Endothelial cell of hepatic sinusoid (primary cell): ENCODE measurements at regions not wholly inside any gene's neighbourhood (a gene's known extent, or its start where the extent isn't known, plus 50 kb on each side); places are given as distances from the start of the nearest gene placed in this dataset.
"Not testable (repeated sequence)": the region's sequence is repeated elsewhere in the genome, so short reads cannot be mapped to it uniquely, and the experiment has no call there.

Experiments
- in situ Hi-C: cut with HindIII; loops from 2 replicates; pipeline ENCODE4 v1.10.0; 2017; ENCODE audit warnings: low sequenced_read_pairs

DNA sequence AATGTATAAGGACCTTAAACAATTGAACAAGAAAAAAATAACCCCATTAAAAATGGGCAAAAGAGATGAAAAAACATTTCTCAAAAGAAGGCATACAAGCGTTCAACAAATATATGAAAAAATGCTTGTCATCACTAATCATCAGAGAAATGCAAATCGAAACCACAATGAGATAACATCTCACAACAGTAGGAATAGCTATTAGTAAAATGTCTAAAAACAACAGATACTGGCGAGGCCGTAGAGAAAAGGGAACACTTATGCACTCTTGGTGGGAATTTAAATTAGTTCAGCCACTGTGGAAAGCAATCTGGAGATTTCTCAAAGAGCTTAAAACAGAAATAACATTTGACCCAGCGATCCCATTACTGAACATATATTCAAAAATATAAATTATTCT lies 769.8 kb upstream of the MGAT4C start:
- in situ Hi-C loops, result no loop called here

DNA sequence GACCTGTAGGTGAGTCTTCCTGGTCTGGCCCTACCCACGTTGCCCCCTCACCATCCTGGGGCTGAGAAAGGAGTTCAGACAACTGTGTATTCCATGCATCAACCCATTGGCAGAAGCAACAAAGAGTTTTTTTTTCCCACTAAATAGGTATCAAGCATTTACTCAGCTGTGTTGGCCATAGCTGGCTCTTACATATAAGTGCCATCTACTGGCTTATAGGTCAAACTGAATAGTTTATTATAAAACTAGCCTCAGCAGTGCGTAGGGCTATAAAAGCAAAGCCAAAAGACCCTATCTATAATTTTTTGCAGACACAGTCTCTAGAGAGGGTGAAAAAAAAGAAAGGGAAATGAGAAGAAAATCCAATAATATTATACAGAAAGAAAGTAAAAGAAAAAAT lies 765.2 kb upstream of the MGAT4C start:
- in situ Hi-C loops, result no loop called here

DNA sequence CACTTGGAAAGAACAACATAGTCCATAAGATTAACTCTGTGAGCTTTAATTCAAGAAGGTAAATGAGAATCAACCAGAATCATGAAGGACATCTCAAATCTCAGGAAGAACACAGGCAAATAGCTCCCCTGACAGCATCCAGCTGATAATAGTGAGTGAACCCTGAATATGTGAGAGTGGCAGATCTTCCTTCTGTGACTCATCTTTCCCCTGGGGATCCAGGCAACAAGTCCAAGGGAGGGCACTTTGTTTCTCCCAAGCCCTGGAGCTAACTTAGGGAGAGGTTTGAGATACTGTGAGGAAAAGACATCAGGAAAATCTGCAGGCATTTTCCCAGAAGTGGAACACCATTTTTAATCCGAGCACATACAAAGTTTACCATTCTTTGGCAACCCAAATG lies 763.9 kb upstream of the MGAT4C start:
- in situ Hi-C loops, result no loop called here

DNA sequence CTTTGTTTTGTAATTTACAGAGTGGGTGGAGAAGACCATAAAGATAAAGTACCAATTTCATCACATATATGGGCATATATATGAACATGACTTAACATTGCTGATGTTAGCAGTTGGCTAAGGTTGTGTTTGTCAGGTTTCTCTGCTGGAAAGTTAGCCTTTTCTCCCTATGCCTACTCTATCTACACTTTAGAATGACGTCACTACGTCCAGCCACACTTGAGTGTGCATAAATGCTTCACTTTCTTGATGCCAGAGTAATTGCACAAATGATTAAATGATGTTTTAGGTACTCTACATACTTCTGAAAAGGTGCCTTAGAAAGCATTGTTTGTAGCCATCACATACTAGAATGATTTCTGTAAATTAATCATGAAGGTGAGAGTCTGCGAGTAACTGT lies 759.2 kb upstream of the MGAT4C start:
- in situ Hi-C loops, result no loop called here

DNA sequence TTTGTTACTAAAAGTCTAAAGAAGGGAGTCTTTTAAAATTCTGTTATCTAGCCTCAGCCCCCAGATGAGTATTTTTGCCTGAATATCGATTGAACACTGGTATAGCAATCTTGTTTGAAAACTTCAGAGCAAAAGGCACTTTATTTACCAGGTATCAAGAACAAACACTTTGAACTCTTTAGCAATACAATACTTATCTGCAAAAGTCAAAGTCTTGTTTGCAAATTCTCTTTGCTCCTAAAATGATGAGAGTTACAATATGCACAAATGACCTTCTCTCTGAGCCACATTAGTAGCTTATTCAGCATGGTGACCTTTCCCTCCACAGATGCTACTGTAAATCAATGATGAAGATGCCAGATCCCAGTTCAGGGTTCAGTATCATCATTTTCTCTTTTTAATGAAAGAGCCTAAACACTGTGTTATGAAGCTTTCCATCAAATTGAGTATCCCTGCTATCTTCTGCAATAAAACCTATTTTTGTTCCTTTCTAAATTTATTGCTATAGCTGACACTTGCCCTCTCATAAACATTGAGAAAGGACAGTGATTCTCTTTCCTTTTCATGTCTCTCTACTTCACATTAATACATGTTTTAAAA lies 752.7 kb upstream of the MGAT4C start:
- in situ Hi-C loops, result no loop called here

DNA sequence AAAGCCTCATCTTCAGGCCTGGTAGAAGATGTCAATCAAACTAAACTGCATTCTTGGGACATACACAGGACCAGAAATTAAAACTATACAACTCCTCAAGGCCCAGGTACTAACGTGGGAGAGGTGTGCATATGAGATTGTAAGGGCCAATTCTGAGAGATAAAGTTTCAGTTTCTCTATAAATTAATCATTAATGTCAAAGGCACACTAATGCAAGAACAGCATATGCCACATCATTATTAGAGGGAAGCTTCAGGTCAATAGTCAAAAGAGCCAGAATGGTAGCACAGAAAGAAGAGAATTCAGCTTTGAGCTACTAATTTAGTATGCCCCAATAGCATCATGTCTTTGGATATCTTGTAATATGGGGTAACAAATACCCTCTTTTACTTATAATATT lies 744.9 kb upstream of the MGAT4C start:
- in situ Hi-C loops, result no loop called here

DNA sequence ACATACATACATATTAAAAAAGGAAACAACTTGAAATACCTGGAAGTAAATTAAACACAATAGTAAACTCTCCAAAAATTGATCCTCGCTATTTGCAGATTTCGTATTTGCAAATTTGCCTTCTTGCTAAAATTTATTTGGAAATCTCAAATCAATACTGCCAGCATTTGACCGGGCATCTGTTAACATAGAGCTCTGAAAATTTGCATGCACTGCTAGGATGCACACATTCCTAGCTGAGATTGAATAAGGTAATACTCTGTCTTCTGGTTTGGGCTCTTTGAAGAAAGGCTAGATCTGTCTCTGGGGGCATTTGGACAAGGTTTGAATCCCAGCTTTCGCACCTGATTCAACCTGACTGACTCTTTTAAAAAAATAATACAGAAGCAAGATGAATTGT lies 729.1 kb upstream of the MGAT4C start:
- in situ Hi-C loops, result no loop called here

DNA sequence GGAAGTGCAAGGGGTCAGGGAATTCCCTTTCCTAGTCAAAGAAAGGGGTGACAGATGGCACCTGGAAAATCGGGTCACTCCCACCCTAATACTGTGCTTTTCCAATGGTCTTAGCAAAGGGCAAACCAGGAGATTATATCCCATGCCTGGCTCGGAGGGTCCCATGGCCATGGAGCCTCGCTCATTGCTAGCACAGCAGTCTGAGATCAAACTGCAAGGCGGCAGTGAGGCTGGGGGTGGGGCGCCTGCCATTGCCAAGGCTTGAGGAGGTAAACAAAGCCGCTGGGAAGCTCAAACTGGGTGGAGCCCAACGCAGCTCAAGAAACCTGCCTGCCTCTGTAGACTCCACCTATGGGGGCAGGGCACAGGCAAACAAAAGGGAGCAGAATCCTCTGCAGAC lies 714.4 kb upstream of the MGAT4C start:
- in situ Hi-C loops, result not testable (repeated sequence)

DNA sequence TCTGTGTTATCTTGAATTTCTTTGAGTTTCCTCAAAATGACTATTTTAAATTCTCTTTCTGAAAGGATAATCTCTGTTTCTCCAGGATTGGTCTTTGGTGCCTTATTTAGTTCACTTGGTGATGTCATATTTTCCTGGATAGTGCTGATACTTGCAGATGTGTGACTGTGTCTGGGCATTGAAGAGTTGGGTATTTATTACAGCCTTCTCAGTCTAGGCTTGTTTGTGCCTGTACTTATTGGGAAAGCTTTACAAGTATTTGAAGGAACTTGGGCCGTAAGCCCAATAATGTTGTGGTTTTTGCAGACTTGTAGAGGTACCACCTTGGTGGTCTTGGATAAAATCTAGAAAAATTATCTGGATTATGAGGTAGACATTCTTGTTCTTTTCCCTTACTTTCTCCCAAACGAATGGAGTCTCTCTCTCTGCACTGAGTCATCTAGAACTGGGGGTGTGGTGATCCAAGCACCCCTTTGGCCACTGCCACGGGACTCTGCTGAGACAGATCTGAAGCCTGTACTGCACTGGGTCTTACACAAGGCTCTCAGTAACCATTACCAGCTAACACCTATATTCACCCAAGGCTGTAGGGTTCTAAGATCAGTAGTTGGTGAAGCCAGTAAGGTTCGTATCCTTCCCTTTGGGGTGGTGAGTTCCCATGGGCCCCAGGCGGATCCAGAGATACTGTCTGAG lies 703.7 kb upstream of the MGAT4C start:
- in situ Hi-C loops, result no loop called here

DNA sequence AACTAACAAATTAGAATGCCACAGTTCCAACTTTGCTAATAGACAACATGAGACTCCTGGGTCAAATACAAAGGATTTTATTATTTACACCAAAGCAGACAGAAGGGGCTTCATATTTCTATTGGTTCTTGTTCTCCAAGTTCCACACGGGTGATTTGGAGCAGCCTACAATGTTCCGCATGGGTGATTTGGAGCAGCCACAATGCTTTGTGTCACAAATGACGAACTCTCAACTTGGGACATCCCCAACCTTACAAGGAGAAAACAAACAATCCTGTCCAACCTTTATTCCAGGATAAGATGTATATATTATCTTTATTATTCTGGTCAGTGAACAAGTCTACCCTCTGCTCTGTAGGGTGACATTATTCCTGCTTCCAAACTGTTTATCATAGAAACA lies 694.3 kb upstream of the MGAT4C start:
- in situ Hi-C loops, result no loop called here

DNA sequence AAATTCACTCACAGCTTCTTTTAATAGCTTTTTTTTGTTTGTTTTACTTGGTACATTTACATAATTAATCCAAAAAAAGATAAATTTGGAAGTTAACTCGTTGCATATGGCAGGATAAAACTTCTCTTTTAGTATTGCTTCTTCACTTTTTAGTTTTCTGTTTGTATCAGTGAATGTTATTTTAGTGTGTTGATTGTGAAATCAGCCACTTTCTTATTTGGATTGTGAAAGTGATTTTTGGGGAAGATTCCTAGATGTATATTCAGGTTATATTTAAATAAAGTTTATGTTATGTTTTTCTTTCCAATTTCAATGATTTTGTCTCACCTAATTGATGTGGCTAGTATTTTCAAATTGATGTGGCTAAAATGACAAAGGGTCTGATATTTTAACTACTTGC lies 693.9 kb upstream of the MGAT4C start:
- in situ Hi-C loops, result no loop called here

DNA sequence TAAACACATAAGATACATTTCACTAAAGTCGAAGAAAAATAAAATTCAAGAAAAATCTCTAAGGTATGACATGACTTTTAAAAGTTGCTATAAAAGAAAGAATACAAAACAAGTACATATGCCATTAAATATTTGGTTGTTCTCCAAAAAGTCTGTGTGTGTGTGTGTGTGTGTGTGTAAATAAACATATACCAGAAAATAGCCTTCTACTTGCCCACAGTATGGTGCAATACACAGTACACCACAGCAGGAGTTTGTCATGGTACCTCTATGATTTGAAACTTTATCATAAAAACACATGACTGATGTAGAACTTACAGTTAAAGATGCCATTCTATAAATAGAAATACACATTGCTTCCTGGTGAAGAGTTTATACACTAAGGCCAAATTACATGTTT lies 692.7 kb upstream of the MGAT4C start:
- in situ Hi-C loops, result no loop called here

DNA sequence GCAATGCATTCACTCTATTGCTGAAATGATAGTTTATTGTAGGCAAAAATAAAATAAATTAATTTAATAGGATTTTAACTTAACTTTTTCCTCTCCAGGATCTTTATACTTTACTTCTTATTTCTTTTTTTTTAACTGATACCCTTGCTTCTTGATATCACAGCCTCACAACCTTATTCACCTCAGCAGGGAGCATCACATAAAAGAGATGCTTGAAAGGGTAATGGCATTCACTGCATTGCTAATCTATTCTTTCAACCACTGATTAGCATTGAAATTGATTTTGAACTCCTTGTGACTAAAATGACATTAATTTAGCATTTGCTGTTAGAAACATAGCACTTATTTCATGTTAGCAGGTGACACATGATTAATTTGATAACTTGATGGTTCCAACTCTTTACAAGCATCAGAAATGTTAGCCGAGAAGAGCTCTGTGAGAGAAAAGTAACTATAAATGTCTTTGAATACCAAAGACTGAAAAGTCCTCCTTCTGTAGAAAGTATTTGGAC lies 689.5 kb upstream of the MGAT4C start:
- in situ Hi-C loops, result no loop called here

DNA sequence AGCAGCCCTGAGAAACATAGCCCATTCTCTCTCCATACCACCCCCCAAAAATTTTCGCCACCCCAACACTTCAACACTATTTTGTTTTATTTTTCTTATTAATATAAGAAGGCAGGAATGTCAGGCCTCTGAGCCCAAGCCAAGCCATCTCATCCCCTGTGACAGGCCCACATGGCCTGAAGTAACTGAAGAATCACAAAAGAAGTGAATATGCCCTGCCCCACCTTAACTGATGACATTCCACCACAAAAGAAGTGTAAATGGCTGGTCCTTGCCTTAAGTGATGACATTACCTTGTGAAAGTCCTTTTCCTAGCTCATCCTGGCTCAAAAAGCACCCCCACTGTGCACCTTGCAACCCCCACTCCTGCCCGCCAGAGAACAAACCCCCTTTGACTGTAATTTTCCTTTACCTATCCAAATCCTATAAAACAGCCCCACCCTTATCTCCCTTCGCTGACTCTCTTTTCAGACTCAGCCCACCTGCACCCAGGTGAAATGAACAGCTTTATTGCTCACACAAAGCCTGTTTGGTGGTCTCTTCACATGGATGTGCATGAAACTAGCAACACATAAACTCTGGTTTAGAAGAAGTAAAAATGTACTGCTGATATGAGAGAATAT lies 688.1 kb upstream of the MGAT4C start:
- in situ Hi-C loops, result not testable (repeated sequence)

DNA sequence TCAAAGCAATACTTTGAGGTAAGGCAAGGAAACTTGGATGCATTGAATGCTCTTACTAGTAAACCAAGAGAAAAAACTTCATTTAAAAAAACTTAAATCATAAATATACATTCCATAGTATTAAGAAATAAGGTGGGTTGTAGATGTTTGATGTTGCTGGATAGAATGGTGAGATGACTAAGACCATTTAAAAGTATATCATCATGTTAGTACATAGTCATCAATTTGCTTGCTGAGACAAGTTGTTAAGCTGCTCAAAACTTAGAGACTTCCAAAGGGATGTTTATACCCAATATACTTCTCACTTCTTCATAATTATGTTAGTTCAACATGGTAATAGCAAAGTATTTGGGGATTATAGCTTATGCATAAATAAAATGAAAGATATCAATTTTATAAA lies 675.5 kb upstream of the MGAT4C start:
- in situ Hi-C loops, result no loop called here

DNA sequence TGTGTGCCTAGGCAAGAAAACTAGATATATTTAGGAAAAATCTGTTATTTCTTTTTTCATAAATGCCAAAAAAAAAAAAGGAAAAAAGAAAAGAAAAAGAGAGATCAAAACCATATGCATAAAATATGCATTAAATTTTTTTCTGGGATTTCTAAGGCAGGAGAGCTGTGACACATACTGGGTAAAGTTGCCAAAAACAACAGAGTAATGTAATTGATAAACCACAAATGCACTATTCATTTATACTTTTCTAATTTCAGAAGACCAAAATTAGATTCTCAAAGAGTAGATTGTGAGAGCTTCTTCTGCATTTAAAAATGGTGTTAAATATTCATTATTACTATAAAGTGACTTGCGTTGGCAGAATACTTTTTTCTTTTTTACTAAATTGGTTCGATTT lies 673.8 kb upstream of the MGAT4C start:
- in situ Hi-C loops, result no loop called here

DNA sequence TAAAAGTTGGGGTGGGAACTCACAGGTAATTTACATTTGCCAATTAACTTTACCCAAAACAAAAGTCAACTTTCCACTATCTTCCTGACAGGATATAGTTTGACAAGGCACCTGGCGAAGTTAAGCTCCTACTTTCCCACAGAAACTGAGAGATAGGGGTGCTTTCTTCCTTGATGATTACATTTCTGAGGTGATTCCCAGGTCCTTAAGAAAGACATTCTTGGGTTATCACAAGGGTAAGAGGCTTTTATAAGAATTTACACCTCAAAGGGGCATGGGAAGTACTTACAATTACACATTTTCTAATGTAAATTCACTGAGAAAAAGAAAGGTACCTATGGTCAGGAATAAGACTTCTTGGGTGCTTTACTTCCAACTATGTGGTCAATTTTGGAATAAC lies 660.9 kb upstream of the MGAT4C start:
- in situ Hi-C loops, result no loop called here

DNA sequence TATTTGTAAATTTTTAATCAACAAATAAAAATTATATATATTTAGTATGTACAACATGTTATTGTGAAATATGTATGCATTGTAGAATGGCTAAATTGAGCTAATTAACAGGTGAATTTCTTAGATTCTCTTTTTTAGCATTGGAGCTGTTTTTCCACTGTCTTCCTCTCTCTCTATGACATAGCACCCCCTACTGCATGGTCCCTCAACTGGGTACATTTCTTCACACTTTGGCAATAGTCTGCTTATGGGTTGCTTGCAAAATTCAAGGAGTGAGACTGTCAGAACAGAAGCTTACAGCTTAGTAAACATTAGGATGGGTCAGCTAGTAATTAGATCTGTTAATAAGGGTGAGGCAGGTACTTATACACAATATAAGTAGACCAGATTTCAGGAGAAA lies 658.5 kb upstream of the MGAT4C start:
- in situ Hi-C loops, result no loop called here

DNA sequence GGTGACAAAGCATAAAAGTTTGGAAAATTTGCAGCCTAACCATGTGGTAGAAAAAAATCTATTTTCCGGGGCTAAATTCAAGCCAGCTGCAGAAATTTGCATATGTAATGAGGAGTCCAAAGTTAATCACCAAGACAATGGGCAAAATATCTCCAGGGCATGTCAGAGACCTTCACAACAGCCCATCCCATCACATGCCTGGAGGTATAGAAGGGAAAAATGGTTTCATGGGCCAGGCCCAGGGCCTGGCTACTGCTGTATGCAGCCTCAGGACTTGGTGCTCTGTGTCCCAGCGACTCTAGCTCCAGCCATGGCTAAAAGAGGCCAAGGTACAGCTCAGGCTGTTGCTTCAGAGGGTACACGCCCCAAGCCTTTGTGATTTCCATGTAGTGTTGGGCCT lies 655.8 kb upstream of the MGAT4C start:
- in situ Hi-C loops, result no loop called here

DNA sequence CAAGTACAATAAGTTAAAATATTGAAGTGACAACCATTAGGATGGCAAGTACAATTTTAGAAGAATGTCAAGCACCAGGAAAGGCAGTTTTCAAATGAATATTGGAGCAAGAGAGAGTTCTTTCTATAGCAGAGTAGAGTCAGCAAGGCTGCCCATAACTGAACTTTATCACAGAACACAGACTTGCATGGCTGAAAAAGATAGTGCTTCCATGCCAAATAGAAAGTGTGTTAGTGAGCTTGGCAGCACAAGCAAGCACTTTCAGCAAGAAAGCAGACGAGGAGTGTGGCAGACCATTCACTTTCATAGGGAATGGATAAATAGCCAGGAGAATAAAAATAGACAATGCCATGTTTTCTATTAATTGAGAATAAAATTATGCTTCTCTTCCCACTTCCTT lies 647.0 kb upstream of the MGAT4C start:
- in situ Hi-C loops, result loop anchor here (5.0 kb wide), 1 partner anchor 64 kb away; no protein-coding TSS in a partner anchor

DNA sequence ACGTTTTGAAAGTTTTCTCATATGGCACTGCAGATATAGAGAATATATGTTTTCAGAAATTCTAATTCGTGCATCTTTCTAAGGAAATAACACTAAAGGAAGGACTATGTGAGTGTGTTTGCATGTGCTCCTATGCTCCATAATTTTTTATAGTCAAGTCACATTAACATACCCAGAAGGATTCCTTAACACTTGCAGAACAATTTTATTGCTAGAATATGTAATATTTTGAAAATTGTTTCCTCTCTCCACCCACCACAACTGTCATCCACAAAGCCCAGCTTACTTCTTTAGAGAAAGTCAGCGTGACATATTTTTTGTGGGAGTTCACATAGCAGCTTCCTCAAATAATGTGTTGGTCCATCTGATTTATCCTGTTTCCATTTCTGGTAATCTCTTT lies 604.6 kb upstream of the MGAT4C start:
- in situ Hi-C loops, result no loop called here

DNA sequence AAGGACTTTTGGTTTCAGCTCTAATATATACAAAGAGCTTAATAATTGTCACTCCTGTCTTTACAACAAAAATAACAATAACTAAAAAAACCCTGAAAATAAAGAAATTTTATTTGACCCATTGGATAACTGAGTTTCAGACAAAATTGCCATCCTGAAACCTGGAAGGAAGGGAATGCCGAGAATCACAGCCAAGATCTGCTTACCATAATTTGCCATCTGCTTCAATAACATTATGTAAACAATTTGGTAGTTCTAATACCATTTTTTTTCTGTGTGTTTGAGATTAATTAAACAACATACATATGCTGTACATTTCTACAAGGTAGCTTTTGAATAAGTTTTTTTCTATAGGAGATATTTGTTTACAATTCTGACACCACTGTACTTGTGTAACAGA lies 596.3 kb upstream of the MGAT4C start:
- in situ Hi-C loops, result no loop called here
